Fibroblast of skin of right quadriceps (primary cell): ENCODE measurements at regions not wholly inside any gene's neighbourhood (a gene's known extent, or its start where the extent isn't known, plus 50 kb on each side); places are given as distances from the start of the nearest gene placed in this dataset.
"Not testable (repeated sequence)": the region's sequence is repeated elsewhere in the genome, so short reads cannot be mapped to it uniquely, and the experiment has no call there.

Experiments
- DNase-seq: peaks from one replicate; pipeline ENCODE4 v3.0.0-alpha.2; 2013

DNA sequence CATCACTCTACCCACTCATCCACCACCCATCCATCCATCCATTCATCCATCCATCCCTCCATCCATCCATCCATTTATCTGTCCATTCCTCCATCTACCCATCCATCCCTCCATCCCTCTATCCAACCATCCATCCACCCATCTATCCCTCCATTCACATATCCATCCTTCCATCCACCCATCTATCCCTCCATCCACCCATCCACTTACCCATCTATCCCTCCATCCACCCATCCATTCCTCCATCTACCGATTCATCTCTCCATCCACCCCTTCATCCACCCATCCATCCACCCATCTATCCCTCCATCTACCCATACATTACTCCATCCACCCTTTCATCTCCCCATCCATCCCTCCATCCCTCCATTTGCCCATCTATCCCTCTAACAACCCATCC, 239.6 kb upstream of the SHH start:
- DNase-seq: no peak

DNA sequence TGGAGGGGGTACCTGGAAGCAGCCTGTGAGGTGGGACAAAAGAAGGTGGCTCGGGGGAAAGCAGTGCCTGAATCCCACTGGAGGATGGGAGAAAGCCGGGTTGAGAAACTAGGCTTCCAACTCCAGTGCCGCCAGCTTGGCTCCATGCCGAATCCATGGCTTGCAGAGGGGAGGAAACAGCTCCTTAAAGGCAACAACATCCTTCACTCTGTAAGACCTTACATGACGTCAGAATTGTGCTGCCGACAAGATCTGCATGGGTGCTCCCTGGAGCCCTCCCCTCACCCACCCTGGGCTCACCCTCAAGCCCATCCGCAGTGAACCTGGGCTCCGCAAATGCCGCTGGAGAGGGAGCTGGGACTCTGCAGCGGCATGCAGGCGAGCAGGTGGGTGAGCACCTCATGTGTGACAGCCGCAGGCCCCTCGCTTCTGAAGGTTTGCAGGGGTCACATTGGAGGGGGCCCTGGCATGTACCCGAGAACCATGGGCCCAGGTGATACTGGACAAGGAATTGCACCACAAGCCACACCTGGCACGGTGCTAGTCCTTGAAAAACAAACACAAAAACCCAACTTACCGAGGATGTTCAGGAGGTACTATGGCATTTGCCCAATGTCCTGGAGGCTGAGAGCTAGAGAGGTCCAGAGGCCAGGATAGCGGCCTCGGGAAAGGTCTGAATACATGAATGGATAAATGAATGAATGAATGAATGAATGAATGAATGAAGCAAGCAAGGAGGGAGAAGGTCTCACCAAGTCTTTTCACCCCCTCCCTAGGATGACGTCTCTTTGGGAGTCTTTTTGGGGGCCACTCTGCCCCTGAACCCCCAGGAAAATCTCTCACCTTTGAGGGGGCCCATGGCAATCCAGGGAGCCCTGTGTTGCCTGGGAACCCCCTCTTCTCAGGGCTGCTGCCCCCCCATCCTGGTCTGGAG, 238.6 kb upstream of the SHH start:
- DNase-seq: no peak

DNA sequence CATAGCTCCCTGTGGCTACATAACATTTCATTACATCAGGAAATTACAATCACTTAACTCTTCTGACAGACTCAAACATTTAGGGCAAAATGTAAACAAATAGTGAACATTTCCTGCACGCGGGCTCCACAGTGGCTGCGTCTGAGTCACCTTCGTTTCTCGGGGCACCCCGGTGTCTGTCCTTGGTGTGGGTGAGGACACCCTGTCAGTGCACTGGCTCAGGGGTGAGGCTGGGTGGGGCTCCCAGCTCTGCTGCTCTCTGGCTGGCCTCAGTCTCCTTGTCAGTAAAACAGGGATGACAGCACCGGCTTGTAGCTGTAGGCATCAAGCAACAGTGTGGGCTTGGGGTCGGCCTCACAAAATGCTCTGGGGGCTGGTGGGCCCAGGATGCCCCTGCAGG, 237.1 kb upstream of the SHH start:
- DNase-seq: no peak

DNA sequence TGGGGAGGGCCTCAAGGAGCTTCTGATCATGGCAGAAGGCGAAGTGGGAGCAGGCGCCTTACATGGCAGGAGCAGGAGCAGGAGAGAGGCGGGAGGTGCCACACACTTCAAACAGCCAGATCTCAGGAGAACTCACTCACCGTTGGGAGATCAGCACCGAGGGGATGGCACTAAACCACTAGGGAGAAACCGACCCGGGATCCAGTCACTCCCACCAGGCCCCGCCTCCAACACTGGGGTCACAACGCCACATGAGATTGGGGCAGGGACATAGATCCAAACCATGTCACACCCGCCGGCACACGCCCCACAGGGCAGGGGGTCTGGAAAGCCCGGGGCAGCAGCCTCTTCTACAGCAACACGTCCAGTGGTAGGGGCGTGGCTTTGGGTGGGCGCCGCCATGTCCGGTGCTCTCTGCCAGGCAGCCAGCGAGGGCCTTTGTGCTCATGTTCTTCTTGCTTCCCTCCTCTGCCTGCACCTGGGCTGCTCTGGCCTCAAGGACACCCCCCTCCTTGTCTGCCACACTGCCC, 233.8 kb upstream of the SHH start:
- DNase-seq: no peak

DNA sequence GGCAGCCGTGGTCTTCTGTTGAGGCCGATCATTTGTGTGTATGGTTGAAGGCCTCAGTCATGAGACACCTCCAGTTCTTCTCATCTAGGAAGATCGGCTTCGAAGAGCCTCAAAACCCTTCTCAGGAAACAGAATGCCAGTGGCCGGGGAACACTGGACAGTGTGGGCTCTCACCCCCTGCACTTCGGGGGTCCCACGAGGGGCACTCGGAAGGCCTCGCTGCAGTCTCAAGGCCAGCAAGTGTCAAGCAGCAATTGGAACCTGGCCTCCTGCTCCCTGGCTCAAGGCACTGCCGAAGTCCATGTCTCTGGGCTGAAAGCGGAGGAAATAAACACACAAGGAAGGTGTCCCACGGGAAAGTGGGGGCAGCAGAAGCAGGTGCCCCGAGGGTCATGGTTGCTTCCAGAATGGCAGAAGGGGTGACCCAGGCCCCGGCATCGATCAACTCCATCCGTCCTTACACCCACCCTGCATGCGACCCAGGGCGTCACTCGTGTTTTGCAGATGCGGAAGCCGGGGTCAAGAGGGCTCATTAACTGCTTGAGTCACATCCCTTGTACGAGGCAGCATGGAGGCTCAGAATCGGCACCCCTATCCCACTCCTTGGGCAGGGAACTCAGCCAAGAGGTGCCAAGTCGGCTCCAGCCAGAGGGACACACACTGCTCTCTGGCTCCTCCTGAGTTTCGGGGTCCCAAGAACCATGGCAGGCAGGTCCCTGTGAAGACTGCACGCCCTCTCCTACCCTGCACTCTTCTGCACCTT, 231.3 kb upstream of the SHH start:
- no peak for DNase-seq

DNA sequence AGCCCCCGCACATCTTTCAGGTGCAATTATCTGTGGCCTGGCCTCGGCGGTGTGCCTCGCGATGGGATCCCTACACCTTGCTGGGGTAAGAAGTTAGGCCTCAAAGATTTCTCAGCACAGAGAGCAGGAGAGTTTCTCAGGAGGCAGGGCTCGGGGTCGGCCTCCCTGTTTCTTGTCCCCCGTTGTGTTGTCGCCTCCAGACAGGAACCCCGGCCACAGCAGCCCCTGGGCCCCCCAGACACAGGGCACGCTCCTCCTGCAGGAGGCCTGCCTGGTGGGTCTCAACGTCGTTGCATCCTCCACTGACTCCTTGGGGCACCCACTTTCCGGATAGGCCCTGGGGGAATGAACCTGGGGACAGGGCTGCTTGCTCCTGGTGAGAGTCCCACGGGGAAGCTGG, 229.1 kb upstream of the SHH start:
- DNase-seq: no peak

DNA sequence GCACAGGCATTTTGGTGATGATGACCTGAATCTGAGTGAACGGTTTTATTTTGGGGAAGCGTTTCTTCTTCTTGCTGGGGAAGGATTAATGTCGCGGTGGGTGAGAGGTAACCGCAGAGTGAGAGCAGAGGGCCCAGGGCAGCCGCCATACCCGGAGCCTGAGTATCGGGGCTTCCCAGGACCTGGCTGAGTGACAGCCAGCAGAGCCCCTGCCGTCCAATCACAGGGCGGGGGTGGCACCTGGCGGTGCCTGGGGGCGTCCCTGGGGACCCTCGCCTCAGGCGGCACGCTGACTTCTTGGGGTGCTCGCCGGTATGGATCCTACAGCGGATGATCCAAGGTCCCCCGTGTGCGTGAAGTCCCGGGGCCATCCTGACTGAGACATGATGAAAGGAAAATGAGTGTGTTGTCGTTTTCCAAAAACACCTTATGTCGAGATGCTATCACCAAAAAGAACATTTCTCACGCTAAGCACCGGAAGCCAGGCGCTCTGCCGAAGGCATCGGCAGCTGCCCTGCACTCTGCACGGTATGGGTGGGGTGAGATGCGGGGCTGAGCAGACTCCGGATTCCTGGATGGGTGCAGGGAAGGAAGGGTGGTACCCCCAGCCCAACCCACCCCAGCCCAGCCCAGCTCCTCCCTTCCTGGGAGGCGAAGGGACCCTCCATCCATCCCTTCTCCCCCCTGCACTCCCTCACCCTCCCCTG, 227.9 kb upstream of the SHH start:
- no peak for DNase-seq

DNA sequence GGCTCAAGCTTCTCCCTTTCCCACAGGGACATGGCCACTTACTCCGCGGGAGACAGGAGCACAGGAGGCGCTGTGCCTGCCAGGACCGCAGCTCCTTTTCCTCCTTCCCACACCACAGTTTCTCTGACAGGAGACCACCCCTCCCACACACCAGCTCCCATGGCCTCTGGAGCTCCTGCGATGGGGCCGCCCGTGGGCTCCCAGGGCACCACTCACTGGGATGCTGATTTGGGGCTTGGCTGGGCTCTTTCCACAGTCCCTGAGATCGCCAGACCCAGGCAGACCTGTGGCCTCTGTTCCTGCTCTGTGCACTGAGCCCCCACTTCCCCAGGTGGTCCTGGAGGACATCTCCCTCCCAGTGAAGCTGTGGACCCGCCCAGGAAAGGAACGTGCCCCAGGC, 226.9 kb upstream of the SHH start:
- DNase-seq: no peak

DNA sequence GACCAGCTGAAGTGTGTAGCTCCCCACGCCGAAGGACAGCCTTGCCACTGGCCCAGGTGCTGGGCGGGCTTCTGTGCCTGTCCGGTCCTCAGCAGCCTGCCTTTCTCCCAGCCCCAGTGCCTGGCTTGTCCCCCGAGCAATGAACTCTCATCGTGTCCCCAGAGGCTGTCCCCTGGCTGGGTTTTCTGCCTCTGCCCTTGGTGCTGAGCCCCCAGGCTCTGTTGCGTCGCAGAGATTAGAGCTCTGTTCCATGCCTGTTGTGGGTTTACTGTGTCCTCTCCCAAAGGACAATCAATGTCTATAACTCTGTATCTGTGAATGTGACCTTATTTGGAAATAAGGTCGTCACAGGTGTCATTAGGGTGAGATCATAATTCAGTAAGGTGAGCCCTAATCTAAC, 226.1 kb upstream of the SHH start:
- DNase-seq: no peak

DNA sequence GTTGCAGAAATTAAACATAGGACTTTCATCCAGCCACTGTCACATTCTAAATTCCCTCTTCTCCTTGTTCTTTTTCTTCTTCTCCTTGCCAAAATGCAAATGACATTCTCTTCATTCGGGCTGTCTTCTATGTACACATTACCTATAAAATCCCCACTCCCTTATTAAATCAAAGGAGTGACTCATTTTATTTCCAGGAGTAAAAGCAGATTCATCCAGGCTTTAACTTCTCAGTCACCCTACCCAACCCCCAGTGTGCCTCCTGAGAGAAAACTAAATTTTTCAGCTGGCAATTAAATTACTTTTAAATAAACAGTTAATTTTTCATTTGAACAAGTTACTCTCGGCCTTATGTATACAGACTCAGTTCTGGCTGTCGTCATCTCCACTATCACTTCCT, 223.9 kb upstream of the SHH start:
- no peak for DNase-seq

DNA sequence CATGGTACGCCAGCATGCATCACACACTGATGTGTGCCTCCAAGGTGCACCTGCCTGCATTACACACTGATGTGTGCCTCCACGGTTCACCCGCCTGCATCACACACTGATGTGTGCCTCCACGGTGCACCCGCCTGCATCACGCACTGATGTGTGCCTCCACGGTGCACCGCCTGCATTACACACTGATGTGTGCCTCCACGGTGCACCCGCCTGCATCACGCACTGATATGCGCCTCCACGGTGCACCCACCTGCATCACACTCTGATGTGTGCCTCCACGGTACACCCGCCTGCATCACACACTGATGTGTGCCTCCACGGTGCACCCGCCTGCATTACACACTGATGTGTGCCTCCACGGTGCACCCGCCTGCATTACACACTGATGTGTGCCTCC, 223.1 kb upstream of the SHH start:
- not testable (repeated sequence) for DNase-seq

DNA sequence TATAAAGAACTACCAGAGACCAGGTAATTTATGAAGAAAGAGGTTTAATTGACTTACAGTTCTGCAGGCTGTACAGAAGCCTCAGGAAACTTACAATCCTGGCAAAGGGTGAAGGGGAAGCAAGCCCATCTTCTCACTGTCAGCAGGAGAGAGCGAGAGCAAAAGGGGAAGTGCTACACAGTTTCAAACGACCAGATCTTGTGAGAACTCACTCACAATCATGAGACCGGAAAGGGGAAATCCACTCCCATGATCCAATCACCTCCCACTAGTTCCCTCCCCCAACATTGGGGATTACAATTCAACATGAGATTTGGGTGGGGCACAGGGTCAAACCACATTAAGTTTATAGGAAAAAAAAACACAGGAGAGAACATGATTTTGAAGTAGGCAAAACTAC, 222.1 kb upstream of the SHH start:
- no peak for DNase-seq

DNA sequence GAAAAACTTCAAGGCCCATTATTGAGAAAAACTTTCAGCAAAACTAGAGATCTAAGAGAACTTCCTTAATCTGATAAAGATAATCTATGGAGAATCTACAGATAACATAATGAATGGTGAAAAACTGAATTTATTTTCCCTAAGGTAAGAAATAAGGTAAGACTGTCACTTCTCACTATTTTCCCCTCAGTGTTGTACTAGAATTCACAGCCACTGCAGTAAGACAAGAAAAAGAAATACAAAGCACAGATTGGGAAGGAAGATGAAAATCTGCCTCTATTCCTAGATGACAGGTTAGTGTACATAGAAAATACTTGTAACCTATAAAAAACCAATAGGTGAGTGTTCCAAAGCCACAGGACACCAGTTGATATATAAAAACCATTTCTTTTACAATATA, 220.7 kb upstream of the SHH start:
- DNase-seq: no peak

DNA sequence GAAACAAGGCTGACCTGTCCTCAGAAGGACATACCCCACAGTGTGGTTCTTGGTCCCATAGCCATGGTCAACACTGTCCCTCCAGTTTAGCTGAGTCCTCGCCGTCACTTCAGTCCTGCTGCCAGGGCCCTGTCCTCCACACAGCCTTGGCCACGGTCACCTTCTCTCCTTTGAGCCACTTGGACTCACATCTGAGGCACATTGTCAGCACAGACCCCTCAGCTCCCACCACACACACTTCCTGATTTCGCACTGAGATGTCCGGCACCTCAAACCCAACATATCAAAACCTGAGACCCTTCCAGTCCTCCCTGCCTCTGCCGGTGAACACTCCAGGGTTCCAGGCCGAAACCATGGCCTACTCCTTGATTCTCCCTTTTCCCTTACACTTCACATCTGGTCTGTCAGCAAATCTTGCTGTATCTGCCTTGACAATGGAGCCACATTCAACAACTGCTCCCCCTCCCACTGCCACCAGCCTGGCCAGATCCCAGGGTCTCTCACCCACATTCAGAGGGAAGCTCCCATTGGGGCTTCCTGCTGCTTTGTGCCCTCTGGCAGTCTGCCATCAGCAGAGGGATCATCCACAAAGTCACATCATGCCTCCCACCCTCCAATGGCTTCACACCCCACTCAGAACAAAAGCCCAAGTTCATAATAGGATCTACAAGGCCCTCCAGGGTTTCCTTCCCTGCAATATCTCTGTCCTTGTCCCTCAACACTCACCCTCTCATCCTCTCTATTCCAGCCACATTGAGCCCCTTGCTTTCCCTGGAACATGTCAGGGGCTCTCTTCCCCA, 219.6 kb upstream of the SHH start:
- DNase-seq: no peak

DNA sequence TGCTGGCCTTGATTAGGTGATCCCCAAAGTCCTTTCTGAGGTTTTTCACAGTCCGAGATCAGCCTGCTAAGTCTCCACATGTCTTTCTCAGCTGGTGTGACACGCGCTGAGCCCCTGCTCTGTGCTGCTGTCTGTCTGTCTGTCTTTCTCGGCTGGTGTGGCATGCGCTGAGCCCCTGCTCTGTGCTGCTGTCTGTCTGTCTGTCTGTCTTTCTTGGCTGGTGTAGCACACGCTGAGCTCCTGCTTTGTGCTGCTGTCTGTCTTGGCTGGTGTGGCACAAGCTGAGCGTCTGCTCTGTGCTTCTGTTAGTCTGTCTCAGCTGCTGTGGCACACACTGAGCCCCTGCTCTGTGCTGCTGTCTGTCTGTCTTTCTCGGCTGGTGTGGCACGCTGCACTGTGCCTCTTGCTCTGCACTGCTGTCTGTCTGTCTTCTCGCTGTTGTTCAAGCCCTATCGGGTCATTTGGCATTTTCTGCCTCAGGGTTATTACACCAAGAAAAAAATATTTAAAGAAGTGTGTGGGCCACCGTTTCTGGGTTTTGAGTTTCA, 217.3 kb upstream of the SHH start:
- no peak for DNase-seq

DNA sequence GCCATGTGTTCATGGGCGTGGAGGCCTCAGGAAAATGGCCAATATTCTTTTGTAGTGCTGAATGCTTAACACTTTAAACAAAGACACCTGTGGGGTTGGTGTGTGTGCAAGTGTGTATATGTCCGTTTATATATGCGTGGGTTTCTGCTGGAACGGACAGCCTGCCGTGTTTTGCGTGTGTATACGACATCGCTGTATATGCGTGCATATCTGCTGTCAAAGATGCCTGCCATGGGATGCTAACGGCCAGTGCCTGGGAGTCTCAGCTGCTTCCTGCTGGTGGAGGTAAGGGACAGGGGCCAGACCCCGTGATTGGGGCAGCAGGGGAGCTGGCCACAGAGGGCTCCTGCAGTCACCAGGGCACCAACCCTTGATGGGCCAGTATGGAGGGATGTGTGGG, 216.3 kb upstream of the SHH start:
- no peak for DNase-seq

DNA sequence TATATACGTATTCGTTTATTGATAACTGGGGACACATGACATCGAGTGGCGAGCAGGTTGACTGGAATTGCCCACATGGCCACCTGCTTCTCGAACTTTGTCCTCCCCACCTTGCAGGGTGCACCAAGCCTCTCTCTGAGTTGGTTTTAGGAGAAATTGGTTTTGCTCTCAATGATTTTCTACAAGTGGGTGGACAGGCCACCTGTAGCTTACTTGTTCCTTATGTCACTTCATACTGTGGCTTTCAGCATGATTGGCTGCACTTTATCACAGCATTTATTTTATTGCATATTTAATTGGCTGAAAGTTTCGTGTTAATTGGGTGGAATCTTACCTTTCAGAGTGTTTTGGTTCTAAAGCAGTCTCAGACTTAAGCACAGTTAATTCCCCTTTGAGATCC, 215.6 kb upstream of the SHH start:
- DNase-seq: no peak

DNA sequence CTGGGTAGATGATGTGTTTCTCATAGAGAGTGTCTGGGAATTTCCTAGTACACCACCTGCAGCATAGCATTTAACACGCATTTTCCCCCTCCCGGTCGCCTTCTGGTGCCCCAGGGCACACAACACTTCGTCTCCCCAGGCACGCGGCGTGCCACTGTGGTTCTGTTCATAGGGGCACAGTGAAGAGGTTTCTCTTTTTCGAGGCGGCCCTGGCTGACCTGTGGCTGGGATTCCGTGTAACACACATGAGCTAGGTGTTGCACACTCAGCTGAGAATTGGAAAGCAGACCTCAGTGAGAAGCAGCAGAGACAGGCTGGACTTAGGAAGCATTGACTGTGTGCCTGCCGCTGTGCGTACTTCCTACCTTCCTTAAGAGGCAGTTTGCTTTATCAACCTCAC, 214.3 kb upstream of the SHH start:
- no peak for DNase-seq

DNA sequence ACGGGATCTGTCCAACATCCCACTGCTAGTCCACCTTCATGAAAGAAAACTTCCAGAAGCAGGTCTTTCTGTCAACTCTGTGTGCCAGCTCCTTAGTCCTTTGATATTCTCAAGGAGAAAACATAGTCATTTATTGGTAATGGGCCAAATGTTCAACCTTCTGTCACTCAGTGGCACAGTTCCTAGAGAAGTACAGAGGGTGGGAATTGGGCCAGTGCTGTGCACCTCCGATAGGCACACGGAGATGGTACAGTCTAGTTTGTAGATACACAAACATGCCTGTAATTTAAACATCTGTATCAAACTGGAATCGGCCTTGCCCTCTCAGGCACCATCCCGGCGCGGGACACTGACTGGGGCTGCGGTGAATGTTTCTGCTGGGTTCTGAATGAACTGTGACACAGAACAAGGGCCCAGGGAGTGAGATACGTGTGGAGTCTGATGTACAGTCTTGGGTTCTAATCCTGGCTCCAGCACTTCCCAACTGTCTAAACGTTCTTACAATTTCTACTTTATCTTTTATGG, 213.9 kb upstream of the SHH start:
- no peak for DNase-seq

DNA sequence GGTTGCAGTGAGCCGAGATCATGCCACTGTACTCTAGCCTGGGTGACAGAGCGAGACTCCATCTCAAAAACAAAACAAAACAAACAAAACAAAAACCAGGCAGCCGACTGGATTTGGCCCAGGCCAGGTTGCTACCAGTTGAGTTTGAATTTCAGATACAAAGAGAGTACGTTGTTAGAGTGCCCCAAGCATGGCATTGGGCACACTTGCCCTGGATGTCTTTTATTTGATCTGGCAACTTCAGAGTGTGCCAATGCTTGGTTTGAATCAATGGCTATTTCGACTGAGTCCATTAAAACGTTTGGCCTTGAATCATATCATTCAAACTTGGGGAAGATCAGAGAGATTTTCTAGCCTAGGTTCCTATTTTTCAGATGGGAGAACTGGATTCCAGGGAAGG, 213.4 kb upstream of the SHH start:
- no peak for DNase-seq

DNA sequence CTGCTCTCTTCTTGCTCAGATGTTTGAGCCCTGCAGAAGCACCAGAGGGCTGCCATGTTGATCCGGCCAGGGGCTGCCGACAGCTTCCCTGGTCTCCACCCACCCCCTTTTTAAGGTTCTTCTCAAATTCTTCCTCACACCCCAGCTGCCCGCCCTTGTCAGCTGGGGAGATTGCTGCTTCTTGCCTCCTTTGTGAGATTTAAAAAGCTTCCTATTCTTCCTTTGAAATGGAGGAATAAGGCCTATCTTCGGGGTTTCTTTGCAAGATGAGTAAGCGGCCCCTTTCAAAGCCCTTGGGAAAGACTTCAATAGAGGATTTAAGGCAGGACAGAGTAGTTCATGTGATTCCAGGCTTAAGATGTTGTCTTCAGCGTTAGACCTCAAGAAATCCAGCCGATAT, 211.9 kb upstream of the SHH start:
- DNase-seq: no peak
